ENCODE measurements at regions not wholly inside any gene's neighbourhood (a gene's known extent, or its start where the extent isn't known, plus 50 kb on each side); places are given as distances from the start of the nearest gene placed in this dataset.

- no peaks in the 10 kb centered on the region for H3K4me1 ChIP-seq
- 73 to 86% (median 79%) methylated on average over 3 of the region's 3 CpGs for WGBS, 5 donors
- no peak for DNase-seq
- no peak overlapping the region for H3K27ac ChIP-seq
- H3K36me3 ChIP-seq = no peaks in the 10 kb centered on the region
- H3K4me3 ChIP-seq = no peak overlapping the region
- no peaks in the 10 kb centered on the region for H3K27me3 ChIP-seq (replicated peaks in 1 of 7)
- intact Hi-C loops (cut with DNase I; ENCODE audit: low total_unique reads) = no loop called here
- TF ChIP-seq POLR2A (IDR thresholded peaks at IDR 0.05) = no peak
- no peak for TF ChIP-seq POLR2AphosphoS5 (IDR thresholded peaks at IDR 0.05)
- no peak for TF ChIP-seq CTCF (IDR thresholded peaks at IDR 0.05 in 8 of 11, conservative IDR thresholded peaks at IDR 0.05 in 3 of 11)
- H3K9me3 ChIP-seq = no peaks in the 10 kb centered on the region
Observed at GRCh38 chr2:45253151-45253550, 243.9 kb upstream of the SIX2 start.

- H3K4me3 ChIP-seq = no peak overlapping the region
- intact Hi-C loops (cut with DNase I; ENCODE audit: low total_unique reads) = no loop called here
- H3K4me1 ChIP-seq = no peaks in the 10 kb centered on the region
- no peak for DNase-seq
- no peak overlapping the region for H3K27ac ChIP-seq
- no peaks in the 10 kb centered on the region for H3K27me3 ChIP-seq (replicated peaks in 1 of 7)
- no peak for TF ChIP-seq CTCF (IDR thresholded peaks at IDR 0.05 in 8 of 11, conservative IDR thresholded peaks at IDR 0.05 in 3 of 11)
- TF ChIP-seq POLR2A (IDR thresholded peaks at IDR 0.05) = no peak
- TF ChIP-seq POLR2AphosphoS5 (IDR thresholded peaks at IDR 0.05) = no peak
- peaks cover 0 to 4% (median 0%) of the 10 kb centered on the region in 8 donors for H3K9me3 ChIP-seq
- no peaks in the 10 kb centered on the region for H3K36me3 ChIP-seq
Observed at GRCh38 chr2:45250176-45250575, 240.9 kb upstream of the SIX2 start.

GRCh38 chr2:45248214-45248613 lies 239.0 kb upstream of the SIX2 start:
- H3K27ac ChIP-seq = no peak overlapping the region
- DNase-seq = no peak
- no peak overlapping the region for H3K4me3 ChIP-seq
- H3K36me3 ChIP-seq = no peaks in the 10 kb centered on the region
- H3K27me3 ChIP-seq (replicated peaks in 1 of 7) = no peaks in the 10 kb centered on the region
- H3K9me3 ChIP-seq = peaks cover 0 to 4% (median 0%) of the 10 kb centered on the region in 8 donors
- intact Hi-C loops (cut with DNase I; ENCODE audit: low total_unique reads) = no loop called here
- WGBS, 5 donors = 67 to 93% (median 71%) methylated on average over 4 of the region's 4 CpGs
- H3K4me1 ChIP-seq = no peaks in the 10 kb centered on the region
- no peak for TF ChIP-seq POLR2AphosphoS5 (IDR thresholded peaks at IDR 0.05)
- TF ChIP-seq POLR2A (IDR thresholded peaks at IDR 0.05) = no peak
- TF ChIP-seq CTCF (IDR thresholded peaks at IDR 0.05 in 8 of 11, conservative IDR thresholded peaks at IDR 0.05 in 3 of 11) = no peak

- no peak for DNase-seq
- H3K27me3 ChIP-seq (replicated peaks in 1 of 7) = peaks cover 0 to 8% (median 0%) of the 10 kb centered on the region in 7 donors
- intact Hi-C loops (cut with DNase I; ENCODE audit: low total_unique reads) = no loop called here
- no peak for TF ChIP-seq POLR2A (IDR thresholded peaks at IDR 0.05)
- TF ChIP-seq CTCF (IDR thresholded peaks at IDR 0.05 in 8 of 11, conservative IDR thresholded peaks at IDR 0.05 in 3 of 11) = no peak
- no peak for TF ChIP-seq POLR2AphosphoS5 (IDR thresholded peaks at IDR 0.05)
- no peak overlapping the region for H3K27ac ChIP-seq
- peaks cover 0 to 4% (median 0%) of the 10 kb centered on the region in 8 donors for H3K9me3 ChIP-seq
- H3K36me3 ChIP-seq = no peaks in the 10 kb centered on the region
- WGBS, 5 donors = 74 to 83% (median 80%) methylated on average over 2 of the region's 2 CpGs
- no peak overlapping the region for H3K4me3 ChIP-seq
- H3K4me1 ChIP-seq = no peaks in the 10 kb centered on the region
Observed at GRCh38 chr2:45244928-45245327, 235.7 kb upstream of the SIX2 start.

All from spleen (tissue), 11 donors.